WTC11 (cell line): ENCODE measurements at regions not wholly inside any gene's neighbourhood (a gene's known extent, or its start where the extent isn't known, plus 50 kb on each side); places are given as distances from the start of the nearest gene placed in this dataset.

Experiments used
- ATAC-seq: fragments of 200-7000 bp; cut with Tn5 transposase; 2 replicates; pipeline ENCODE4 v1.10.0; 2021; ENCODE audit warnings: mild to moderate bottlenecking, moderate library complexity
- CTCF ChIA-PET: fragments of 300-600 bp; sonication (Branson Sonifier 250); formaldehyde crosslinking; loops from one replicate; lab custom pipeline; 2021; ENCODE audit warnings: antibody characterized with exemption; lab: Charles Lee
- POLR2A ChIA-PET: fragments of 350-600 bp; sonication (Branson Sonifier 250); formaldehyde crosslinking; loops from one replicate; lab custom pipeline; 2021; ENCODE audit warnings: antibody characterized with exemption; lab: Charles Lee
- DNase-seq: peaks from one replicate; pipeline ENCODE4 v3.0.0; 2021; ENCODE audit warnings: low spot score
- H3K27ac Mint-ChIP-seq: 2 replicates; pipeline ENCODE4 v1.8.0; 2021; ENCODE audit warnings: mixed read lengths
- H3K27me3 Mint-ChIP-seq: 2 replicates; pipeline ENCODE4 v1.8.0; 2021; ENCODE audit warnings: low read depth, mild to moderate bottlenecking, moderate library complexity, mixed read lengths
- H3K36me3 Mint-ChIP-seq: 2 replicates; pipeline ENCODE4 v1.8.0; 2021; ENCODE audit warnings: mixed read lengths
- H3K4me1 Mint-ChIP-seq: 2 replicates; pipeline ENCODE4 v1.8.0; 2022; ENCODE audit warnings: mixed read lengths
- H3K4me3 Mint-ChIP-seq: 2 replicates; pipeline ENCODE4 v1.8.0; 2021; ENCODE audit warnings: mild to moderate bottlenecking, moderate library complexity, mixed read lengths
- H3K9me3 Mint-ChIP-seq: 2 replicates; pipeline ENCODE4 v1.8.0; 2021; ENCODE audit warnings: mixed read lengths
- CREM ChIP-seq: sonication (generic); formaldehyde crosslinking; IDR thresholded peaks from 2 replicates; pipeline ENCODE4 v1.8.1; 2022; ENCODE audit warnings: mild to moderate bottlenecking, missing genetic modification reagents, moderate library complexity
- IRF1 ChIP-seq: sonication (generic); formaldehyde crosslinking; IDR thresholded peaks from 2 replicates; pipeline ENCODE4 v1.8.0; 2023; ENCODE audit warnings: missing genetic modification reagents
- IRF2 ChIP-seq: sonication (generic); formaldehyde crosslinking; IDR thresholded peaks from 2 replicates; pipeline ENCODE4 v1.8.0; 2022; ENCODE audit warnings: low read depth, missing genetic modification reagents, borderline replicate concordance
- JAZF1 ChIP-seq: fragments of 250-450 bp; sonication (Bioruptor Pico); IDR thresholded peaks from 2 replicates; pipeline ENCODE4 v1.9.0; 2021; ENCODE audit warnings: moderate library complexity, mild to moderate bottlenecking, inconsistent platforms
- MAX ChIP-seq: sonication (generic); formaldehyde crosslinking; IDR thresholded peaks from 2 replicates; pipeline ENCODE4 v1.8.0; 2022; ENCODE audit warnings: mild to moderate bottlenecking, missing genetic modification reagents
- MXD4 ChIP-seq: fragments of 250-450 bp; sonication (Bioruptor Pico); IDR thresholded peaks from 2 replicates; pipeline ENCODE4 v1.8.0; 2021; ENCODE audit warnings: mild to moderate bottlenecking, moderate library complexity, borderline replicate concordance
- NR1H2 ChIP-seq: sonication (generic); formaldehyde crosslinking; IDR thresholded peaks from 2 replicates; pipeline ENCODE4 v1.9.0; 2021; ENCODE audit warnings: mild to moderate bottlenecking, moderate library complexity, missing genetic modification reagents
- NR2C2 ChIP-seq: sonication (generic); formaldehyde crosslinking; IDR thresholded peaks from 2 replicates; pipeline ENCODE4 v1.8.0; 2022; ENCODE audit warnings: mild to moderate bottlenecking, missing genetic modification reagents
- TEAD1 ChIP-seq: sonication (generic); formaldehyde crosslinking; IDR thresholded peaks from 2 replicates; pipeline ENCODE4 v1.8.0; 2022; ENCODE audit warnings: mild to moderate bottlenecking, missing genetic modification reagents
- USF2 ChIP-seq: sonication (generic); formaldehyde crosslinking; IDR thresholded peaks from 2 replicates; pipeline ENCODE4 v1.8.1; 2023; ENCODE audit warnings: mild to moderate bottlenecking, missing genetic modification reagents, moderate library complexity
- ZNF281 ChIP-seq: sonication (generic); formaldehyde crosslinking; IDR thresholded peaks from 2 replicates; pipeline ENCODE4 v1.8.0; 2023; ENCODE audit warnings: mild to moderate bottlenecking, missing genetic modification reagents
- ZNF425 ChIP-seq: fragments of 250-450 bp; sonication (Bioruptor Pico); conservative IDR thresholded peaks from 2 replicates; pipeline ENCODE4 v1.9.0; 2021; ENCODE audit warnings: mild to moderate bottlenecking
- TF ChIP-seq, protein P1 (sequence below): sonication (generic); formaldehyde crosslinking; IDR thresholded peaks from 2 replicates; pipeline ENCODE4 v1.8.0; 2022; ENCODE audit warnings: mild to moderate bottlenecking, missing genetic modification reagents
- TF ChIP-seq, protein P2 (sequence below): sonication (generic); formaldehyde crosslinking; IDR thresholded peaks from 2 replicates; pipeline ENCODE4 v1.8.0; 2022; ENCODE audit warnings: mild to moderate bottlenecking, missing genetic modification reagents

GRCh38 chr11:45031912-45032519, 81.3 kb upstream of the TP53I11 start (continued):
- no peak for TF ChIP-seq MAX (CRISPR knock-in tag)
- TF ChIP-seq TEAD1: no peak
- TF ChIP-seq IRF1 (CRISPR knock-in tag): no peak

DNA sequence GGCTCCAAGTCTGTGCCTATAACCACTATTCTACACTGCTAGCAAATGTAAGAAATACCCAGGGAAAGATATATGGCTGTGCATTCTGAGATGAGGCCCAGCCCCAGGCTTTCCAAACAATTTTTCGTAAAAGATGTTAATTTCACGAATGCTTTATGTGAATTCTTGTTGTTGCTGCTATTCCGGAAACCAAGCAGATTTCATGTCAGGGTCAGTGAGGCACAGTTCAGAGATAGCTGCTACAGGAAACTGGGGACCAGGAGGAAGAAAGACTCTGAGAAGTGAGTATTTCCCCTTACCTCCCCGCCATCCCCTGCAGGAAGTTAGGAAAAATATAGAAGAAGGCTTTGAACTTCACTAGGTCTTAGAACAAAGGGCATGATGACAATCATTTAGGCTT, 84.7 kb upstream of the TP53I11 start:
- H3K4me3 Mint-ChIP-seq: no peak overlapping the region
- DNase-seq: no peak
- peaks cover 7% of the 10 kb centered on the region for H3K27me3 Mint-ChIP-seq
- CTCF ChIA-PET: interaction anchor here (1.2 to 2.5 kb wide), 2 partner anchors 10 to 70 kb away, joined by 4 to 7 read pairs; no protein-coding TSS in a partner anchor
- H3K36me3 Mint-ChIP-seq: peaks cover 13% of the 10 kb centered on the region
- H3K27ac Mint-ChIP-seq: no peak overlapping the region
- POLR2A ChIA-PET: no interaction called here
- no peak for ATAC-seq
- TF ChIP-seq, protein P1, sequence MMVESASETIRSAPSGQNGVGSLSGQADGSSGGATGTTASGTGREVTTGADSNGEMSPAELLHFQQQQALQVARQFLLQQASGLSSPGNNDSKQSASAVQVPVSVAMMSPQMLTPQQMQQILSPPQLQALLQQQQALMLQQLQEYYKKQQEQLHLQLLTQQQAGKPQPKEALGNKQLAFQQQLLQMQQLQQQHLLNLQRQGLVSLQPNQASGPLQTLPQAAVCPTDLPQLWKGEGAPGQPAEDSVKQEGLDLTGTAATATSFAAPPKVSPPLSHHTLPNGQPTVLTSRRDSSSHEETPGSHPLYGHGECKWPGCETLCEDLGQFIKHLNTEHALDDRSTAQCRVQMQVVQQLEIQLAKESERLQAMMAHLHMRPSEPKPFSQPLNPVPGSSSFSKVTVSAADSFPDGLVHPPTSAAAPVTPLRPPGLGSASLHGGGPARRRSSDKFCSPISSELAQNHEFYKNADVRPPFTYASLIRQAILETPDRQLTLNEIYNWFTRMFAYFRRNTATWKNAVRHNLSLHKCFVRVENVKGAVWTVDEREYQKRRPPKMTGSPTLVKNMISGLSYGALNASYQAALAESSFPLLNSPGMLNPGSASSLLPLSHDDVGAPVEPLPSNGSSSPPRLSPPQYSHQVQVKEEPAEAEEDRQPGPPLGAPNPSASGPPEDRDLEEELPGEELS (CRISPR knock-in tag): no peak
- TF ChIP-seq NR1H2 (CRISPR knock-in tag) (no peak), NR2C2 (CRISPR knock-in tag) (no peak), CREM (CRISPR knock-in tag) (no peak), ZNF425 (CRISPR knock-in tag) (no peak), IRF2 (CRISPR knock-in tag) (no peak), USF2 (no peak), ZNF281 (CRISPR knock-in tag) (no peak), MXD4 (CRISPR knock-in tag) (no peak), JAZF1 (CRISPR knock-in tag) (no peak)
- TF ChIP-seq, protein P2, sequence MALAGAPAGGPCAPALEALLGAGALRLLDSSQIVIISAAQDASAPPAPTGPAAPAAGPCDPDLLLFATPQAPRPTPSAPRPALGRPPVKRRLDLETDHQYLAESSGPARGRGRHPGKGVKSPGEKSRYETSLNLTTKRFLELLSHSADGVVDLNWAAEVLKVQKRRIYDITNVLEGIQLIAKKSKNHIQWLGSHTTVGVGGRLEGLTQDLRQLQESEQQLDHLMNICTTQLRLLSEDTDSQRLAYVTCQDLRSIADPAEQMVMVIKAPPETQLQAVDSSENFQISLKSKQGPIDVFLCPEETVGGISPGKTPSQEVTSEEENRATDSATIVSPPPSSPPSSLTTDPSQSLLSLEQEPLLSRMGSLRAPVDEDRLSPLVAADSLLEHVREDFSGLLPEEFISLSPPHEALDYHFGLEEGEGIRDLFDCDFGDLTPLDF (CRISPR knock-in tag): no peak
- TF ChIP-seq, all 79 proteins: peak for 0
- Mint-ChIP-seq H3K4me1 (no peaks in the 10 kb centered on the region), H3K9me3 (peaks cover 24% of the 10 kb centered on the region)
